K562 (cell line): ENCODE measurements at regions not wholly inside any gene's neighbourhood (a gene's known extent, or its start where the extent isn't known, plus 50 kb on each side); places are given as distances from the start of the nearest gene placed in this dataset.

Source experiments
- ATAC-seq: fragments of 200-7000 bp; cut with Tn5 transposase; 3 replicates; pipeline ENCODE4 v1.9.1; 2020; ENCODE audit warnings: moderate library complexity
- BruUV-seq: library from RNA; stranded (reverse); fragments of 400-500 nt; replicated peaks from 2 replicates; lab custom pipeline; 2021; lab: Mats Ljungman, UMichigan
- CTCF ChIA-PET: fragments of 300-600 bp; formaldehyde crosslinking; extraction: SDS; loops from one replicate; lab custom pipeline; 2021; ENCODE audit warnings: low intra/inter-chr PET ratio; lab: Yijun Ruan, JAX
- POLR2A ChIA-PET: fragments of 300-600, 350-650 bp; sonication (Branson Sonifier 250); formaldehyde crosslinking; extraction: SDS; loops from one replicate; lab custom pipeline; 2021; ENCODE audit warnings: antibody characterized with exemption, inconsistent platforms; lab: Yijun Ruan, JAX
- DNase-seq, 4 experiments: peaks; one replicate each; pipeline versions ENCODE4 v3.0.0 to v3.0.0-alpha.2; 2011 to 2018; ENCODE audit warnings: low spot score in 3 of 4, mixed read lengths in 3 of 4; ENCODE audit errors: extremely low read depth in 1 of 4
- FAIRE-seq: peaks from 2 replicates; lab custom pipeline; 2011; peaks lifted over from hg19 to GRCh38; lab: Jason Lieb, UNC
- H2AFZ ChIP-seq: 2 replicates; pipeline ENCODE4 v1.6.0; 2011; ENCODE audit warnings: low read depth, low read length, control low read depth, inconsistent platforms
- H3K27ac ChIP-seq: fragments of 200-600 bp; 3 replicates; pipeline ENCODE4 v1.8.0; 2011; ENCODE audit warnings: low read depth, mild to moderate bottlenecking, control low read depth, inconsistent platforms, low read length, moderate library complexity, mixed read lengths; ENCODE audit errors: extremely low read depth
- H3K27me3 ChIP-seq, 2 experiments: fragments of 300-600 bp in 1 of 2; 2 replicates in 1 of 2; 3 replicates in 1 of 2; pipeline versions ENCODE4 v1.6.0 to v1.8.0; 2011; ENCODE audit warnings: inconsistent platforms in 2 of 2, low read length in 2 of 2, mild to moderate bottlenecking in 1 of 2, mixed read lengths in 1 of 2, moderate library complexity in 1 of 2; ENCODE audit not compliant: control insufficient read depth in 2 of 2, insufficient read depth in 2 of 2
- H3K36me3 ChIP-seq: fragments of 300-600 bp; 3 replicates; pipeline ENCODE4 v1.8.0; 2011; ENCODE audit warnings: mild to moderate bottlenecking, low read length, inconsistent platforms; ENCODE audit not compliant: control insufficient read depth, insufficient read depth
- H3K4me1 ChIP-seq, 2 experiments: fragments of 200-600 bp in 1 of 2; replicated peaks in 1 of 2; 2 replicates in 1 of 2; 3 replicates in 1 of 2; pipeline versions ENCODE4 v1.5.1 to v1.8.0; 2011; ENCODE audit warnings: inconsistent platforms in 2 of 2, low read length in 2 of 2, mild to moderate bottlenecking in 1 of 2, mixed read lengths in 1 of 2, moderate library complexity in 1 of 2; ENCODE audit not compliant: control insufficient read depth in 2 of 2, insufficient read depth in 2 of 2
- H3K4me2 ChIP-seq: 2 replicates; pipeline ENCODE4 v1.6.1; 2011; ENCODE audit warnings: low read length, control low read depth, inconsistent platforms, mixed read lengths; ENCODE audit not compliant: insufficient read depth
- H3K4me3 ChIP-seq: fragments of 200-600 bp; sonication (generic), shearing (Covaris generic); 2 replicates; pipeline ENCODE4 v1.5.1; 2016; ENCODE audit warnings: control low read depth, inconsistent platforms
- H3K79me2 ChIP-seq: fragments of 200-600 bp; 3 replicates; pipeline ENCODE4 v1.8.0; 2011; ENCODE audit warnings: low read length, inconsistent platforms; ENCODE audit not compliant: control insufficient read depth, insufficient read depth
- H3K9ac ChIP-seq, 2 experiments: 2 replicates each; pipeline versions ENCODE4 v1.6.0 to v1.6.1; 2011; ENCODE audit warnings: low read depth in 2 of 2, low read length in 2 of 2, control low read depth in 1 of 2, inconsistent platforms in 1 of 2, mild to moderate bottlenecking in 1 of 2, mixed read lengths in 1 of 2; ENCODE audit not compliant: insufficient read depth in 1 of 2
- H3K9me1 ChIP-seq: one replicate; pipeline ENCODE4 v1.6.0; 2011; ENCODE audit warnings: inconsistent platforms, mild to moderate bottlenecking, low read length, moderate library complexity; ENCODE audit not compliant: control insufficient read depth, insufficient read depth
- H3K9me3 ChIP-seq: replicated peaks from 2 replicates; pipeline ENCODE4 v1.5.1; 2011; ENCODE audit warnings: low read depth, low read length, inconsistent platforms; ENCODE audit not compliant: control insufficient read depth, insufficient read depth
- H4K20me1 ChIP-seq: replicated peaks from 2 replicates; pipeline ENCODE4 v1.6.1; 2011; ENCODE audit warnings: low read length, inconsistent platforms, mixed read lengths; ENCODE audit not compliant: control insufficient read depth, insufficient read depth
- ARID1B ChIP-seq: fragments of 450-650 bp; IDR thresholded peaks from 2 replicates; pipeline ENCODE4 v1.6.1; 2016; ENCODE audit warnings: antibody characterized with exemption, mild to moderate bottlenecking, inconsistent platforms
- GTF2F1 ChIP-seq: IDR thresholded peaks from 2 replicates; pipeline ENCODE4 v1.6.1; 2011; ENCODE audit warnings: low read depth, low read length, improper control_type of control experiment
- LARP7 ChIP-seq: fragments of 450-650 bp; IDR thresholded peaks from 2 replicates; pipeline ENCODE4 v1.6.1; 2016
- PHF8 ChIP-seq: fragments of 200-600 bp; sonication (generic); IDR thresholded peaks from 2 replicates; pipeline ENCODE4 v1.6.1; 2012; ENCODE audit warnings: mixed run types, mild to moderate bottlenecking, inconsistent platforms, low read length, moderate library complexity, borderline replicate concordance
- STAT5B ChIP-seq: fragments of 250-450 bp; sonication (Bioruptor Pico); IDR thresholded peaks from 2 replicates; pipeline ENCODE4 v1.8.0; 2021; ENCODE audit warnings: mild to moderate bottlenecking, inconsistent platforms
- TEAD1 ChIP-seq, 2 experiments: fragments of 450-650 bp in 1 of 2; sonication (generic) in 1 of 2; formaldehyde crosslinking; IDR thresholded peaks; 2 replicates each; pipeline versions ENCODE4 v1.4.0 to v1.8.0; 2020 to 2022; ENCODE audit warnings: mild to moderate bottlenecking in 2 of 2, missing genetic modification reagents in 1 of 2
- THRAP3 ChIP-seq: fragments of 450-650 bp; IDR thresholded peaks from 2 replicates; pipeline ENCODE4 v1.6.1; 2016; ENCODE audit warnings: mild to moderate bottlenecking, inconsistent platforms, borderline replicate concordance
- ZNF263 ChIP-seq: sonication (generic); formaldehyde crosslinking; IDR thresholded peaks from 2 replicates; pipeline ENCODE4 v1.8.0; 2022; ENCODE audit warnings: mild to moderate bottlenecking, missing genetic modification reagents, borderline replicate concordance
- WGBS: fragments of 100-300 bp; shearing (Covaris generic); methylation state at CpG from one replicate; pipeline ENCODE4 v1.1.6; 2016; ENCODE audit warnings: low coverage, mixed read lengths; ENCODE audit not compliant: insufficient coverage; ENCODE audit errors: missing lambda C conversion rate; 5-methylcytosine and 5-hydroxymethylcytosine counted together
- in situ Hi-C: fragments of 300-500 bp; cut with MboI; formaldehyde crosslinking; loops from 4 replicates; pipeline ENCODE4 v1.15.0; 2018; ENCODE audit warnings: inconsistent platforms, mixed read lengths
- intact Hi-C: fragments of 100-400 bp; cut with micrococcal nuclease; formaldehyde crosslinking; loops from 2 replicates; pipeline ENCODE4 v1.14.2; 2022

DNA sequence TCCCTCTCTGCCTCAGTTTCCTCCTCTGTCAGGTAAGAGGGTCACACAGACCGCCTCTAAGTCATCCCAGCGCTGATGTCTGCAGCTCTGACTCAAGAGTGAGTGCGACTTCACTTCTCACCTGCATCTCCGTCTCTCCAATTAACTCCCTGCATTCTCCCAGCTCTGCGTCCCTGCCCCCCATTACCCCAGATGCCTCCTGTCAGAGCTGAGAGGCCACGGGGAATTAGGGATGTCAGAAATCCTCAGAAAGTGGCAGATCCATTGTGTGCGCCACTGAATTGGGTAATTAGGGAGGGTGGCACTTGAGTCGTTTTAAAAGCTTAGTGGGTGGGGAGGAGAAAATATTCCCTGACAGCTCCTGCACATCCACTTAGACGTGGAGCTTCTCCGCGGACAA is 885.4 kb upstream of the EEF2KMT start:
- intact Hi-C loops (no loop called here), in situ Hi-C loops (no loop called here)
- H3K79me2 ChIP-seq: no peaks in the 10 kb centered on the region
- H3K9ac ChIP-seq: no peak overlapping the region
- BruUV-seq: no TSS peak
- H3K4me2 ChIP-seq: no peak overlapping the region
- no peaks in the 10 kb centered on the region for H3K4me1 ChIP-seq
- H3K9me3 ChIP-seq: no peaks in the 10 kb centered on the region
- no peak overlapping the region for H3K4me3 ChIP-seq
- no peak for TF ChIP-seq GTF2F1
- TF ChIP-seq THRAP3: no peak
- TF ChIP-seq ZNF263 (CRISPR knock-in tag): no peak
- no peak for TF ChIP-seq ARID1B
- no peak for TF ChIP-seq STAT5B (CRISPR knock-in tag)
- TF ChIP-seq LARP7: no peak
- TF ChIP-seq TEAD1 (CRISPR knock-in tag; IDR thresholded peaks at IDR 0.05): no peak
- TF ChIP-seq PHF8: no peak
- FAIRE-seq (no peak), ATAC-seq (no peak), DNase-seq (no peak)
- CTCF ChIA-PET: no interaction called here
- H3K27me3 ChIP-seq: no peaks in the 10 kb centered on the region; a peak in 1 of 5 replicates
- H2AFZ ChIP-seq: no peak overlapping the region
- WGBS: 0% methylated on average over 11 of the region's 11 CpGs
- H3K27ac ChIP-seq: no peak overlapping the region
- POLR2A ChIA-PET: interaction anchor here (0.6 kb wide), 1 partner anchor 108 kb away, joined by 3 read pairs; no protein-coding TSS in a partner anchor
- no peaks in the 10 kb centered on the region for H4K20me1 ChIP-seq
- no peaks in the 10 kb centered on the region for H3K9me1 ChIP-seq
- no peaks in the 10 kb centered on the region for H3K36me3 ChIP-seq
